GM13977 (cell line): ENCODE measurements at regions not wholly inside any gene's neighbourhood (a gene's known extent, or its start where the extent isn't known, plus 50 kb on each side); places are given as distances from the start of the nearest gene placed in this dataset.

Source experiments
- DNase-seq: peaks from one replicate; pipeline ENCODE4 v3.0.0; 2012; ENCODE audit warnings: low spot score
- CTCF ChIP-seq: IDR thresholded peaks from 2 replicates; pipeline ENCODE4 v1.5.1; 2012; ENCODE audit warnings: mild to moderate bottlenecking, control low read depth; ENCODE audit not compliant: insufficient read depth; ENCODE audit errors: extremely low read depth, missing control alignments
- in situ Hi-C: fragments of 300-500 bp; cut with MboI; formaldehyde crosslinking; loops from one replicate; pipeline ENCODE4 v1.12.0; 2022; ENCODE audit warnings: low sequenced_read_pairs, low pct_unique_long_range_greater_than_20kb, mixed read lengths, inconsistent platforms; ENCODE audit not compliant: unreplicated experiment

DNA sequence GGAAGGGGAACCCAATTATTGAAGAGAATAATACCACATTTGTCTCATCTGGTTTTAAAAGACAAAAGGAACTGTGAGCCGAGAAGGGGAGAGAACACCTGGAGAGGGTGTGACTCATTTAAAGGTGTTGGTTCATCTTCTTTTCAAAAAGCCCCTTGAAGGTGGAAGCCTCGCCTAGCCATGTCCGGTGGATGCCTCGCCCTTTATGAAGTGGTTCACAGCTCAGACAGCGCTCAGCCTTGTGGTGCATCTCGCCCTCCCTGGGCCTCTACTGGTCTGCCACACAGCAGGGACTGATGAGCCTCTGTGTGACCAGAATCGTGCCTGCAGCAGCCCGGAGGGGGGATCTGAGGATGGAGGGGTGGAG is 290.0 kb upstream of the CXCR4 start:
- in situ Hi-C loops, result no loop called here
- no peak for TF ChIP-seq CTCF
- DNase-seq, result no peak

DNA sequence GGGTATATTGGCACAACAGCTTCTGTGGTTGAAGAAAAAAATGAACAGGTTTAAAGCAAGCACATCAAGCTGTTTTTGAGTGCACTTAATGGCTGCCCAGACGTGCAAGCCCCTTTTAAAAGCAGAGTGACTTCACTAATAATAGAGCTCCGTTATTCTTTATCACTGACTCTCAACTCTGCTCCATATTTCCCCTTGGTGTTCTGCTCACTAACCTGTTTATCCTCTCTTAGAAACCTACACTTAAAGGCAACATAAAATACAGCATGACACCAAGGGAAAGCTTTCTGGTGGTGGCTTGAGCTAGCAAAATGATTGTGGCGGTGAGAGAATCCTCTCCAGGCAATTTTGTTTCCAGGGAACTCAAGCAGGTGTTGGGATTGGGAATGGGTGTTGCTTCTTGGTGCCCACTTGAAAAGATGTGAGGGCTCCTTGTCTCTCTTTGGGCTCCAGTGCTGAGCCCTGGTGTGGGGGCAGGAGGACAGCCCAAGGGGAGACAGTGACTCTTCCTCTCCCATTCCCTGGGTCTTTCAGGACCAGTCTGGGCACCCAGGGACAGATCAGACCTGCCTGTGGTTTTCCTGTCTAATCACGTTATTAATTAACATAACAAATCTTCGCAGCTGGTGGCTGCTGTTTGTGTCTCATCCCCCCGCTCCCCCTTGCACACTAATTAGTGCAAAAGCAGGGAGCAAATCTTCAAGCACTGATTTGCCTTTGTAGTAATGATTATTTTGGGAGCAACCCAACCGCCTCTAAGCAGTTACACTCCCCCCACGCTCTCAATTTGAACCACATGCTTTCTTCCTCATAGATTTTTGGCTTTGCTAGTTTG is 289.4 kb upstream of the CXCR4 start:
- TF ChIP-seq CTCF, result no peak
- no peak for DNase-seq
- in situ Hi-C loops, result no loop called here

DNA sequence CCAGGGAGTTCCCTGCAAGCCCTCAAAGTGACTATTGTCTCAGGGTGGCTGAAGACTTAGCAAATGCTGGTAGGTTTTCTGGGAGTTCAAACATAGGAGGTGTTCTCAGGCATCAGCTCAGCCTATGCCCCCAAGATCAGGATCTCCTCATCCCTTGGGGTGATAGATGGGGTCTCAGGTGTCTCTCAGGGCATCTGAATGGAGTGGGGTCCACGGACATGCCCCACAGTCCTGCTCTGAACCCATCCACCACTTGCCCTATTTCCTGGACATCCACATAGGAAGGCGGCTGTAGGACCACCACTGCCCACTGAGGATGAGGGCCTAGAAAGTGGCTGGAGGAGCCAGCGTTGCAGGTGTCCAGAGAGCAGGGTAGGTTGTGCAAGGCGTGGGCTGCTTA is 287.0 kb upstream of the CXCR4 start:
- TF ChIP-seq CTCF, result no peak
- in situ Hi-C loops, result no loop called here
- no peak for DNase-seq

- in situ Hi-C loops, result no loop called here
- no peak for DNase-seq
- TF ChIP-seq CTCF, result no peak
Observed at GRCh38 chr2:136404176-136404575, 286.2 kb upstream of the CXCR4 start.

GRCh38 chr2:136402281-136402680 is 284.3 kb upstream of the CXCR4 start:
- in situ Hi-C loops, result no loop called here
- no peak for DNase-seq
- no peak for TF ChIP-seq CTCF

GRCh38 chr2:136399667-136400289 is 281.8 kb upstream of the CXCR4 start:
- in situ Hi-C loops, result no loop called here
- no peak for DNase-seq
- TF ChIP-seq CTCF, result no peak
